Calu3 (cell line): ENCODE measurements at regions not wholly inside any gene's neighbourhood (a gene's known extent, or its start where the extent isn't known, plus 50 kb on each side); places are given as distances from the start of the nearest gene placed in this dataset.

Source experiments
- BruUV-seq: library from RNA; stranded (reverse); fragments of 400-500 nt; replicated peaks from 2 replicates; lab custom pipeline; 2021; lab: Mats Ljungman, UMichigan
- CTCF ChIA-PET: fragments of 300-600 bp; sonication (Branson Sonifier 250); formaldehyde crosslinking; loops from one replicate; lab custom pipeline; 2022; ENCODE audit warnings: antibody characterized with exemption; lab: Charles Lee
- DNase-seq: peaks from one replicate; pipeline ENCODE4 v3.0.0; 2022
- H3K27ac Mint-ChIP-seq: one replicate; pipeline ENCODE4 v1.8.0; 2022; ENCODE audit warnings: mixed read lengths; ENCODE audit not compliant: unreplicated experiment
- H3K27me3 Mint-ChIP-seq: one replicate; pipeline ENCODE4 v1.8.0; 2022; ENCODE audit warnings: mixed read lengths; ENCODE audit not compliant: unreplicated experiment
- H3K36me3 Mint-ChIP-seq: one replicate; pipeline ENCODE4 v1.8.0; 2022; ENCODE audit warnings: mild to moderate bottlenecking, moderate library complexity, mixed read lengths; ENCODE audit not compliant: insufficient read depth, unreplicated experiment
- H3K4me1 Mint-ChIP-seq: one replicate; pipeline ENCODE4 v1.8.0; 2022; ENCODE audit warnings: mild to moderate bottlenecking, low read depth, mixed read lengths; ENCODE audit not compliant: unreplicated experiment
- H3K4me3 Mint-ChIP-seq: one replicate; pipeline ENCODE4 v1.8.0; 2022; ENCODE audit warnings: mild to moderate bottlenecking, low read depth, moderate library complexity, mixed read lengths; ENCODE audit not compliant: unreplicated experiment
- H3K9me3 Mint-ChIP-seq: one replicate; pipeline ENCODE4 v1.8.0; 2022; ENCODE audit warnings: low read depth, mixed read lengths; ENCODE audit not compliant: unreplicated experiment
- CTCF ChIP-seq: fragments of 200-600 bp; IDR thresholded peaks from one replicate; pipeline ENCODE4 v1.8.0; 2022; ENCODE audit warnings: antibody characterized with exemption; ENCODE audit not compliant: unreplicated experiment
- intact Hi-C: fragments of 100-400 bp; cut with micrococcal nuclease; formaldehyde crosslinking; loops from one replicate; pipeline ENCODE4 v1.10.0; 2022; ENCODE audit not compliant: unreplicated experiment

- H3K36me3 Mint-ChIP-seq, result no peaks in the 10 kb centered on the region
- H3K27me3 Mint-ChIP-seq, result peaks cover 55% of the 10 kb centered on the region
- H3K4me1 Mint-ChIP-seq, result no peaks in the 10 kb centered on the region
- CTCF ChIA-PET, result no interaction called here
- intact Hi-C loops, result no loop called here
- BruUV-seq, result no TSS peak
- no peak for DNase-seq
- TF ChIP-seq CTCF, result no peak
- H3K4me3 Mint-ChIP-seq, result no peak overlapping the region
- H3K27ac Mint-ChIP-seq, result no peak overlapping the region
- no peaks in the 10 kb centered on the region for H3K9me3 Mint-ChIP-seq
These were observed 130.1 kb downstream of the PXDC1 start for GRCh38 chr6:3621411-3621810.

GRCh38 chr6:3620937-3621336, 130.6 kb downstream of the PXDC1 start:
- no peak overlapping the region for H3K4me3 Mint-ChIP-seq
- CTCF ChIA-PET, result no interaction called here
- peaks cover 50% of the 10 kb centered on the region for H3K27me3 Mint-ChIP-seq
- intact Hi-C loops, result no loop called here
- H3K4me1 Mint-ChIP-seq, result no peaks in the 10 kb centered on the region
- TF ChIP-seq CTCF, result no peak
- H3K9me3 Mint-ChIP-seq, result no peaks in the 10 kb centered on the region
- DNase-seq, result no peak
- BruUV-seq, result no TSS peak
- no peak overlapping the region for H3K27ac Mint-ChIP-seq
- H3K36me3 Mint-ChIP-seq, result no peaks in the 10 kb centered on the region

- Mint-ChIP-seq H3K27me3 (peaks cover 49% of the 10 kb centered on the region), H3K4me1 (no peaks in the 10 kb centered on the region), H3K9me3 (no peaks in the 10 kb centered on the region), H3K36me3 (no peaks in the 10 kb centered on the region), H3K27ac (no peak overlapping the region), H3K4me3 (no peak overlapping the region)
- BruUV-seq, result no TSS peak
- CTCF ChIA-PET, result no interaction called here
- no peak for TF ChIP-seq CTCF
- DNase-seq, result no peak
- intact Hi-C loops, result no loop called here
These were observed 131.1 kb downstream of the PXDC1 start for GRCh38 chr6:3620389-3620788.

GRCh38 chr6:3619800-3620199, 131.7 kb downstream of the PXDC1 start:
- no peak for DNase-seq
- Mint-ChIP-seq H3K4me1 (no peaks in the 10 kb centered on the region), H3K4me3 (no peak overlapping the region), H3K9me3 (no peaks in the 10 kb centered on the region), H3K36me3 (no peaks in the 10 kb centered on the region), H3K27me3 (peaks cover 49% of the 10 kb centered on the region), H3K27ac (no peak overlapping the region)
- intact Hi-C loops, result no loop called here
- TF ChIP-seq CTCF, result no peak
- BruUV-seq, result no TSS peak
- CTCF ChIA-PET, result no interaction called here
